ENCODE measurements at regions not wholly inside any gene's neighbourhood (a gene's known extent, or its start where the extent isn't known, plus 50 kb on each side); places are given as distances from the start of the nearest gene placed in this dataset.

- no peaks in the 10 kb centered on the region for H3K4me1 ChIP-seq (ENCODE audit: control insufficient read depth in 5 of 5, insufficient read depth in 5 of 5, low read length in 5 of 5)
- H3K27me3 ChIP-seq (ENCODE audit: control insufficient read depth in 5 of 5, insufficient read depth in 4 of 5, low read length in 5 of 5), result no peaks in the 10 kb centered on the region
- no peak overlapping the region for H3K27ac ChIP-seq (ENCODE audit: low read depth, low read length)
- H3K9ac ChIP-seq (ENCODE audit: low read length in 5 of 5), result no peak overlapping the region
- no peak overlapping the region for H3K4me3 ChIP-seq (ENCODE audit: low read depth in 1 of 5, low read length in 5 of 5)
- H3K36me3 ChIP-seq (ENCODE audit: control insufficient read depth in 5 of 5, insufficient read depth in 5 of 5, low read length in 5 of 5), result no peaks in the 10 kb centered on the region
- H3K9me3 ChIP-seq (ENCODE audit: control insufficient read depth in 5 of 5, low read length in 5 of 5), result no peaks in the 10 kb centered on the region
Observed at GRCh38 chr7:17490825-17491224, 192.4 kb downstream of the AHR start.

- no peaks in the 10 kb centered on the region for H3K27me3 ChIP-seq (ENCODE audit: control insufficient read depth in 5 of 5, insufficient read depth in 4 of 5, low read length in 5 of 5)
- H3K4me3 ChIP-seq (ENCODE audit: low read depth in 1 of 5, low read length in 5 of 5), result no peak overlapping the region
- H3K27ac ChIP-seq (ENCODE audit: low read depth, low read length), result no peak overlapping the region
- no peaks in the 10 kb centered on the region for H3K4me1 ChIP-seq (ENCODE audit: control insufficient read depth in 5 of 5, insufficient read depth in 5 of 5, low read length in 5 of 5)
- H3K9ac ChIP-seq (ENCODE audit: low read length in 5 of 5), result no peak overlapping the region
- no peaks in the 10 kb centered on the region for H3K36me3 ChIP-seq (ENCODE audit: control insufficient read depth in 5 of 5, insufficient read depth in 5 of 5, low read length in 5 of 5)
- no peaks in the 10 kb centered on the region for H3K9me3 ChIP-seq (ENCODE audit: control insufficient read depth in 5 of 5, low read length in 5 of 5)
Observed at GRCh38 chr7:17492437-17492836, 194.0 kb downstream of the AHR start.

GRCh38 chr7:17493446-17493845 is 195.0 kb downstream of the AHR start:
- no peak overlapping the region for H3K4me3 ChIP-seq (ENCODE audit: low read depth in 1 of 5, low read length in 5 of 5)
- H3K4me1 ChIP-seq (ENCODE audit: control insufficient read depth in 5 of 5, insufficient read depth in 5 of 5, low read length in 5 of 5), result no peaks in the 10 kb centered on the region

GRCh38 chr7:17495655-17496394 is 197.4 kb downstream of the AHR start:
- Histone ChIP-seq H3K4me1 (ENCODE audit: control insufficient read depth in 5 of 5, insufficient read depth in 5 of 5, low read length in 5 of 5) (no peaks in the 10 kb centered on the region), H3K9ac (ENCODE audit: low read length in 5 of 5) (no peak overlapping the region), H3K27me3 (ENCODE audit: control insufficient read depth in 5 of 5, insufficient read depth in 4 of 5, low read length in 5 of 5) (no peaks in the 10 kb centered on the region), H3K27ac (ENCODE audit: low read depth, low read length) (no peak overlapping the region), H3K36me3 (ENCODE audit: control insufficient read depth in 5 of 5, insufficient read depth in 5 of 5, low read length in 5 of 5) (no peaks in the 10 kb centered on the region), H3K4me3 (ENCODE audit: low read depth in 1 of 5, low read length in 5 of 5) (no peak overlapping the region), H3K9me3 (ENCODE audit: control insufficient read depth in 5 of 5, low read length in 5 of 5) (no peaks in the 10 kb centered on the region)

More at GRCh38 chr7:17493446-17493845, 195.0 kb downstream of the AHR start:
- no peaks in the 10 kb centered on the region for H3K9me3 ChIP-seq (ENCODE audit: control insufficient read depth in 5 of 5, low read length in 5 of 5)
- H3K9ac ChIP-seq (ENCODE audit: low read length in 5 of 5), result no peak overlapping the region
- H3K27me3 ChIP-seq (ENCODE audit: control insufficient read depth in 5 of 5, insufficient read depth in 4 of 5, low read length in 5 of 5), result no peaks in the 10 kb centered on the region
- H3K36me3 ChIP-seq (ENCODE audit: control insufficient read depth in 5 of 5, insufficient read depth in 5 of 5, low read length in 5 of 5), result no peaks in the 10 kb centered on the region
- H3K27ac ChIP-seq (ENCODE audit: low read depth, low read length), result no peak overlapping the region

GRCh38 chr7:17497136-17497535 is 198.7 kb downstream of the AHR start:
- no peak overlapping the region for H3K9ac ChIP-seq (ENCODE audit: low read length in 5 of 5)
- no peaks in the 10 kb centered on the region for H3K27me3 ChIP-seq (ENCODE audit: control insufficient read depth in 5 of 5, insufficient read depth in 4 of 5, low read length in 5 of 5)
- no peaks in the 10 kb centered on the region for H3K36me3 ChIP-seq (ENCODE audit: control insufficient read depth in 5 of 5, insufficient read depth in 5 of 5, low read length in 5 of 5)
- H3K27ac ChIP-seq (ENCODE audit: low read depth, low read length), result no peak overlapping the region
- peaks cover 0 to 4% (median 0%) of the 10 kb centered on the region in 5 donors for H3K4me1 ChIP-seq (ENCODE audit: control insufficient read depth in 5 of 5, insufficient read depth in 5 of 5, low read length in 5 of 5)
- H3K9me3 ChIP-seq (ENCODE audit: control insufficient read depth in 5 of 5, low read length in 5 of 5), result no peaks in the 10 kb centered on the region
- H3K4me3 ChIP-seq (ENCODE audit: low read depth in 1 of 5, low read length in 5 of 5), result no peak overlapping the region

GRCh38 chr7:17497549-17498167 is 199.2 kb downstream of the AHR start:
- Histone ChIP-seq H3K9ac (ENCODE audit: low read length in 5 of 5) (no peak overlapping the region), H3K4me1 (ENCODE audit: control insufficient read depth in 5 of 5, insufficient read depth in 5 of 5, low read length in 5 of 5) (peaks cover 0 to 4% (median 0%) of the 10 kb centered on the region in 5 donors), H3K27me3 (ENCODE audit: control insufficient read depth in 5 of 5, insufficient read depth in 4 of 5, low read length in 5 of 5) (no peaks in the 10 kb centered on the region), H3K4me3 (ENCODE audit: low read depth in 1 of 5, low read length in 5 of 5) (no peak overlapping the region), H3K36me3 (ENCODE audit: control insufficient read depth in 5 of 5, insufficient read depth in 5 of 5, low read length in 5 of 5) (no peaks in the 10 kb centered on the region), H3K9me3 (ENCODE audit: control insufficient read depth in 5 of 5, low read length in 5 of 5) (no peaks in the 10 kb centered on the region), H3K27ac (ENCODE audit: low read depth, low read length) (no peak overlapping the region)

- no peaks in the 10 kb centered on the region for H3K27me3 ChIP-seq (ENCODE audit: control insufficient read depth in 5 of 5, insufficient read depth in 4 of 5, low read length in 5 of 5)
- H3K4me3 ChIP-seq (ENCODE audit: low read depth in 1 of 5, low read length in 5 of 5), result no peak overlapping the region
- H3K9me3 ChIP-seq (ENCODE audit: control insufficient read depth in 5 of 5, low read length in 5 of 5), result no peaks in the 10 kb centered on the region
- H3K27ac ChIP-seq (ENCODE audit: low read depth, low read length), result no peak overlapping the region
- no peak overlapping the region for H3K9ac ChIP-seq (ENCODE audit: low read length in 5 of 5)
- no peaks in the 10 kb centered on the region for H3K36me3 ChIP-seq (ENCODE audit: control insufficient read depth in 5 of 5, insufficient read depth in 5 of 5, low read length in 5 of 5)
- peaks cover 0 to 4% (median 0%) of the 10 kb centered on the region in 5 donors for H3K4me1 ChIP-seq (ENCODE audit: control insufficient read depth in 5 of 5, insufficient read depth in 5 of 5, low read length in 5 of 5)
Observed at GRCh38 chr7:17498230-17498629, 199.8 kb downstream of the AHR start.

- Histone ChIP-seq H3K4me3 (ENCODE audit: low read depth in 1 of 5, low read length in 5 of 5) (no peak overlapping the region), H3K9ac (ENCODE audit: low read length in 5 of 5) (no peak overlapping the region), H3K4me1 (ENCODE audit: control insufficient read depth in 5 of 5, insufficient read depth in 5 of 5, low read length in 5 of 5) (peaks cover 0 to 4% (median 0%) of the 10 kb centered on the region in 5 donors), H3K27ac (ENCODE audit: low read depth, low read length) (no peak overlapping the region), H3K9me3 (ENCODE audit: control insufficient read depth in 5 of 5, low read length in 5 of 5) (no peaks in the 10 kb centered on the region), H3K36me3 (ENCODE audit: control insufficient read depth in 5 of 5, insufficient read depth in 5 of 5, low read length in 5 of 5) (no peaks in the 10 kb centered on the region), H3K27me3 (ENCODE audit: control insufficient read depth in 5 of 5, insufficient read depth in 4 of 5, low read length in 5 of 5) (no peaks in the 10 kb centered on the region)
Observed at GRCh38 chr7:17500736-17501135, 202.3 kb downstream of the AHR start.

- H3K27ac ChIP-seq (ENCODE audit: low read depth, low read length), result no peak overlapping the region
- H3K9me3 ChIP-seq (ENCODE audit: control insufficient read depth in 5 of 5, low read length in 5 of 5), result no peaks in the 10 kb centered on the region
- H3K4me1 ChIP-seq (ENCODE audit: control insufficient read depth in 5 of 5, insufficient read depth in 5 of 5, low read length in 5 of 5), result peaks cover 0 to 4% (median 0%) of the 10 kb centered on the region in 5 donors
- no peaks in the 10 kb centered on the region for H3K36me3 ChIP-seq (ENCODE audit: control insufficient read depth in 5 of 5, insufficient read depth in 5 of 5, low read length in 5 of 5)
- H3K27me3 ChIP-seq (ENCODE audit: control insufficient read depth in 5 of 5, insufficient read depth in 4 of 5, low read length in 5 of 5), result no peaks in the 10 kb centered on the region
- H3K4me3 ChIP-seq (ENCODE audit: low read depth in 1 of 5, low read length in 5 of 5), result no peak overlapping the region
- H3K9ac ChIP-seq (ENCODE audit: low read length in 5 of 5), result no peak overlapping the region
Observed at GRCh38 chr7:17501441-17502212, 203.2 kb downstream of the AHR start.
